Adipocyte (in vitro differentiated cells): ENCODE measurements at regions not wholly inside any gene's neighbourhood (a gene's known extent, or its start where the extent isn't known, plus 50 kb on each side); places are given as distances from the start of the nearest gene placed in this dataset.

ENCODE experiments used
- DNase-seq: peaks from one replicate; pipeline ENCODE4 v3.0.0-alpha.2; 2015; ENCODE audit warnings: low read depth
- H3K27me3 ChIP-seq: replicated peaks from 2 replicates; pipeline ENCODE4 v1.7.0; 2013; ENCODE audit warnings: mild to moderate bottlenecking, low read length, moderate library complexity; ENCODE audit not compliant: control insufficient read depth, insufficient read depth
- H3K36me3 ChIP-seq: 2 replicates; pipeline ENCODE4 v1.7.0; 2013; ENCODE audit warnings: low read length, mild to moderate bottlenecking, moderate library complexity; ENCODE audit not compliant: control insufficient read depth, insufficient read depth, severe bottlenecking
- H3K4me1 ChIP-seq: 2 replicates; pipeline ENCODE4 v1.7.0; 2013; ENCODE audit warnings: mild to moderate bottlenecking, low read length, moderate library complexity; ENCODE audit not compliant: control insufficient read depth, insufficient read depth
- H3K4me3 ChIP-seq: 2 replicates; pipeline ENCODE4 v1.7.0; 2013; ENCODE audit warnings: mild to moderate bottlenecking, low read length, moderate library complexity
- H3K9ac ChIP-seq: 2 replicates; pipeline ENCODE4 v1.7.0; 2013; ENCODE audit warnings: mild to moderate bottlenecking, low read length, moderate library complexity
- H3K9me3 ChIP-seq: 2 replicates; pipeline ENCODE4 v1.7.0; 2013; ENCODE audit warnings: mild to moderate bottlenecking, low read length, moderate library complexity; ENCODE audit not compliant: control insufficient read depth

DNA sequence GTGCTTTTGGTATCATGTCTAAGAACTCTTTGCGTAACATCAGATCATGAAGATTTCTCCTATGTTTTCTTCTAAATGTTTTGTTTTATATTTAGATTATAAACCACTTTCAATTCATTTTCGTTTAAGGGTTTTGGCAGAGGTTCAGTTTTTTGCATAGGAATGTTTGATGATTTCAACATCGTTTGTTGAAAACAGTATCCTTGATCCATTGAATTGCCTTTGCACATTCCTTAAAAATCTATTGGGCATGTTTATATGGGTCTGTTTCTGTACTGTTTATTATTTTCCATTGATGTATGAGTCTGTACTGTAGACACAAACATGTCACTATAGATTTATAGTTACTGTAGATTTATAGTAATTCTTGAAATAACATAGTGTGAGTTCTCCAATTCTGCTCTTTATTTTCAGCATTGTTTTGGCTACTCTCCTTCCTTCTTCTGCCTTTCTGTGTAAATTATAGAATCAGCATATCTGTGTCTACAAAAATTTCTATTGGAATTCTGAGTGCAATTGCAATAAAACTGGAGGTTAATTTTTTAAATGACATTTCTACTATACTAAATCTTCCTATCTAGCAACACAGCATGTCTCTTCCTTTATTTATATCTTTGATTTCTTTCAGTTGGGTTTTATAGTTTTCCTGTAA is 374.0 kb downstream of the SV2B start:
- H3K27me3 ChIP-seq, result no peaks in the 10 kb centered on the region
- DNase-seq, result peak; percentile 48
- H3K9me3 ChIP-seq, result peaks cover 4% of the 10 kb centered on the region
- no peaks in the 10 kb centered on the region for H3K36me3 ChIP-seq
- no peak overlapping the region for H3K9ac ChIP-seq
- no peaks in the 10 kb centered on the region for H3K4me1 ChIP-seq
- no peak overlapping the region for H3K4me3 ChIP-seq

DNA sequence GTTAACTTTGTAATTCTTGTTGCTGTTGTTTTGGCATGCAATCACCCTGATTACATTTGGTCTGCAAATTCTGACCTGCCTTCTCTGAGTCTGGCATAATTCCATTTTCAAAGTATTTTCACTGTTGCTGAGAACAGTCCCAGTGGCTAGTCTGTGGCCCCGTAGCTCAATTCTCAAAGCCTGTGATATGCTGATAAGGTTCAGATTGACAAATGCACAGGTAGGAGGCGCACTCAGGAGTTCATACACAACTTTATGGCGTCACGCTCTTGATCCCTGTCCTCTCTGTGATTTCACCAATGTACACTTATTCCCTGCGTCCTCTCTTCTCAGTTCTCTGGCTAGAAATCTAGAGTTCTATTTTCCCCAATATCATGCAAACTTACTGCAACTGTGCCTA is 376.6 kb upstream of the SLCO3A1 start:
- DNase-seq, result no peak
- Histone ChIP-seq H3K36me3 (no peaks in the 10 kb centered on the region), H3K27me3 (no peaks in the 10 kb centered on the region), H3K9me3 (peaks cover 4% of the 10 kb centered on the region), H3K4me1 (no peaks in the 10 kb centered on the region), H3K9ac (no peak overlapping the region), H3K4me3 (no peak overlapping the region)

DNA sequence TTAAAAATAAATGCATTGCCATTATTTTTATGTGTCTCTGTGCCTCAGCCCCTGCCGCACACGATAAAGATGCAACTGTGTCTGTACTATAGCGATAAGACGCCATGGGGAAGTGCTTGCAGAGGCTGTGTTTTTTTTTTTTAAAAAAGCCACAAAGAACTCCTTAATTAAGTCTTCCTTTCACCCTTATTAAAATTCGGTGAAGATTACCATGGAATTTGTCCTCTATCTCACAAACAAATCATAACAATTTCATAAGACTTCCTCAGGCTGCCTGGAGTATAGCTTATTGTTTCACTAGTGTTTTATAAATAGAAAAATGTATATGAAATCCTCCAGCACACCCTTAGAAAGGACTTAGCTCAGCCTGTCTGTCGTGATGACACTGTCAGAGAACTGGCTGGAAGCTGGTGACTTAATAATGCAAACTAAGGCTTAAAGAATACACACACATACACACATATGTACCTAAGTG is 374.8 kb upstream of the SLCO3A1 start:
- H3K27me3 ChIP-seq, result no peaks in the 10 kb centered on the region
- no peaks in the 10 kb centered on the region for H3K4me1 ChIP-seq
- no peak for DNase-seq
- no peaks in the 10 kb centered on the region for H3K36me3 ChIP-seq
- no peak overlapping the region for H3K4me3 ChIP-seq
- no peak overlapping the region for H3K9ac ChIP-seq
- H3K9me3 ChIP-seq, result peaks cover 4% of the 10 kb centered on the region

DNA sequence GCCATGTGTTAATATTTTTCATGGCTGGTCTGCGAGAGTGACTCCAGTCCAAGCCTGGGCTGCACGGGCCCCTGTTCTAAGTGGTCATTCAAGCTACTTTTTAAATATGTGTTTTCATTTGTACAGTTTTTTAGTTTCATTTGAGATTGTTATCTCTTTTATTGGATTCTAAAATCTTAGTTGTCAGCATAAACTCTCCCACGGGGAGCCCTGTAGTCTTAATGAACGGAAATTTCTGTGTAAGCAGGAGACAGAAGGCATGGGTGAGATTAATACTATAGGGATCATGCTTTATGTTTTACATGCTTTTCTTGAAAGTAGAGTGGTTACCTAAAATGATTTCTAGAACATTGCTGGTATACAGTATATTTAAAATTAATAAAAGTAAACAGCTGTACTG is 373.1 kb upstream of the SLCO3A1 start:
- H3K4me1 ChIP-seq, result no peaks in the 10 kb centered on the region
- no peak overlapping the region for H3K9ac ChIP-seq
- no peak overlapping the region for H3K4me3 ChIP-seq
- no peaks in the 10 kb centered on the region for H3K27me3 ChIP-seq
- DNase-seq, result no peak
- peaks cover 3% of the 10 kb centered on the region for H3K9me3 ChIP-seq
- H3K36me3 ChIP-seq, result no peaks in the 10 kb centered on the region

DNA sequence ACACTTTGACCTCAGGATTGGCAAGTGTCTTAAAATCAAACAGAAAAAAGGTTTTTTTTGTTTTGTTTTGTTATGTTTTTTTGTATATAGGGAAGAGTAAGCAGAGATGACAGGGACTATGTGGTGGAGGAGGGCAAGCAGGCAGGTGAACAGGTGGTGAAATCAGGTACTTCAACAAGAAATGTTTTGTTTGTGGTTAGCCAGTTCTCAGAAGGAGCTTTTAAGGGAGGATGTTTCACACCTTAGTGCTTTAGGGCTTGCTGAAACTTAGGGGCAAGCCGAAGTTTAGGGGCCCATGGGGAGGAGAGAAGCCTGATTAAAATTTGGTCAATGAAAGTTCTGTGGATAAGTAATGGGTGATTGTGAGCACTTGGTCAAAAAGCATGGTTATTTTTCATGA is 370.7 kb upstream of the SLCO3A1 start:
- H3K4me1 ChIP-seq, result no peaks in the 10 kb centered on the region
- H3K4me3 ChIP-seq, result no peak overlapping the region
- no peak overlapping the region for H3K9ac ChIP-seq
- no peaks in the 10 kb centered on the region for H3K36me3 ChIP-seq
- DNase-seq, result no peak
- H3K9me3 ChIP-seq, result peaks cover 3% of the 10 kb centered on the region
- no peaks in the 10 kb centered on the region for H3K27me3 ChIP-seq

DNA sequence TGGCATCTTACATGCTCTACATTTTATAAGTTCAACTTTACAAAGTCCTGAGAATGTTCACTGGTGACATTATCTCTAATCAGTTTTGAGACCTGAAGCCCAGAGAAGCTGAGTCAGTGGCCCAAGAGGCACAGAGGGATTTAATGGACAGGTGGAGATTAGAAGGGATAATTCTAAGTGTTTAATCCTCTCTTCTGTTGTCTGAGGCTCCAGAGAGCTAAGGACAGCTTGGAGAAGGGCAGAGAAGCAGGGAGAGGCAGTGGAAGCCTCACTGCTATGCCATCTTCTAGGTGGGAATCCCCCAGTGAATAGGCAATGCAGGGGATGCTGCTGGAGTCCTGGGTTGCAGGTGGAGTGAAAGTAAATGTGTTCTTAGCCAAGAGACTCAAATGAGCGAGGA is 369.4 kb upstream of the SLCO3A1 start:
- Histone ChIP-seq H3K27me3 (no peaks in the 10 kb centered on the region), H3K4me1 (no peaks in the 10 kb centered on the region), H3K9ac (no peak overlapping the region), H3K36me3 (no peaks in the 10 kb centered on the region), H3K4me3 (no peak overlapping the region), H3K9me3 (peaks cover 3% of the 10 kb centered on the region)
- DNase-seq, result no peak

DNA sequence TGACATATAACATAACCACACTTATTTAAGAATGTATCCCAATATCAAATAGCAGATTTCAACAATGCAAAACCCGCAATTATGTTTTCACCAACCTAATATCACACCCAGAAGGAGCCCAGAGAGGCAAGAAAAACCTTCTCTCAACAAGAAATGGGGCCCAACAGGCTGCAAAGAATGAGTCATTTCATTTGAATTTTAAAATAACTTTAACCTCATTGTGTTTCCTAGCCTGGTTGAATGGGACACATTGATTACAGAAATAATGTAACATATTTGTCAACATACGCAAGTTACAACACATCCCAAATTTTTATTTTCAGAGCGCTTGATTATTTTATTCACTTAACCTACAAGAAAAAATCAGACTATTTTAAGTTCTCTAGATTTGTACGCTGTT is 365.1 kb upstream of the SLCO3A1 start:
- Histone ChIP-seq H3K4me1 (no peaks in the 10 kb centered on the region), H3K27me3 (no peaks in the 10 kb centered on the region), H3K4me3 (no peak overlapping the region), H3K9ac (no peak overlapping the region), H3K36me3 (no peaks in the 10 kb centered on the region), H3K9me3 (peaks cover 3% of the 10 kb centered on the region)
- no peak for DNase-seq

DNA sequence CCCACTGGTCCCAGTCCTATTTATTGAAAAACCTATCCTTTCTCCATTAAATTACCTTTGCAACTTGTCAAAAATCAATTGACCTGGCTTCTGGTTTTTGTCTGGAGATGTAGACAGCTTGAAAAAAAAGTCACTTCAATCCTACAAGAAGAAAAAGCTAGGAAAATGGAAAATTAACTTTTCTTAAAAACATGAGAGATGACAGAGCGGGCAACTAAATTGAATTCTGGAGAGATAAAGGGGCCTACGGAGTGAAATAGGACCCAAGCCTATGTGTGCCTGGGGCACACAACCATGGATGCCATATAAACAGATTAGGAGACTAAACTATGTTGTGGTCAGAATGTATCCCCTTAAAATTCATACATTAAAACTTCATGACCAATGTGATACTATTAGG is 363.3 kb upstream of the SLCO3A1 start:
- Histone ChIP-seq H3K27me3 (no peaks in the 10 kb centered on the region), H3K36me3 (no peaks in the 10 kb centered on the region), H3K9ac (no peak overlapping the region), H3K4me3 (no peak overlapping the region), H3K9me3 (peaks cover 1% of the 10 kb centered on the region), H3K4me1 (no peaks in the 10 kb centered on the region)
- no peak for DNase-seq

DNA sequence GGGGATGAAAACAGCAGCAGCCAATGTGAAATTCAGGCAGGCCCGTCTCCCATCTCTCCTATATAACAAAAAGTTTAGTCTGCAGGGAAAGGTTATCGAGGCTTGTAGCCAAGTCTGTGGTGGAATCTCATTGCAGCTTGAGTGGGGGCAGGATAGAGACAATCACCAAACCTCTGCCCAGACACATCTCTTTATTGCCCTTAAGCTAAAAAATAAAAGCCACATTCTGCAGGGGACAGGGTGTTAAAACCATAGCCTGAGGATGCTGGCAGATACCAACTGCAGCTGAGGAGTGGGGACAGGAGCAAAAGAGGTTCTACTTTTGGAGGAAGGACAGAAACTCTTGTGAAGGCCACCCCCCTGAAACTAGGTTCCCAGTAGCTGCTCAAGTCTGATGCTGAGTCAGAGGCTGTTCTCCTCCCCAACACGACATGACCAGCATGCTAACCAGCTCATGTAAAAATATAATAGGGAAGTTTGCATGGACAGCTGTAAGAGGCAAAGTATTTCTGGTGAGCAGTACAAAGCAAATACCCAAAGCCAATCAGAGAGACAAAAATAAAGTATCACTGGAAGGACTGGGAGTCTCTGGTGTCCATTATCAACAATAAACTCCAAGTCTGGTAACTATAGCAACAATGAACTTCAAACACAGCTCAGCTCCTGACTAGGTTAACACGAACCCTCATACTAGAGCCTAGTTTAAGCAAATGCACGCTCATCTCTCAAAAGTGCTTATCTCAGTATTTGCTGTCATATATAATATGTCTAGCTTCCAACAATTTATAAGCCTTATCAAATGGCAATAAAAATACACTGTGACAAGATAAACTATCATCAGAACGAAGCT is 362.2 kb upstream of the SLCO3A1 start:
- H3K9me3 ChIP-seq, result no peaks in the 10 kb centered on the region
- no peak overlapping the region for H3K9ac ChIP-seq
- H3K4me3 ChIP-seq, result no peak overlapping the region
- H3K36me3 ChIP-seq, result no peaks in the 10 kb centered on the region
- no peaks in the 10 kb centered on the region for H3K4me1 ChIP-seq
- no peak for DNase-seq
- H3K27me3 ChIP-seq, result no peaks in the 10 kb centered on the region

DNA sequence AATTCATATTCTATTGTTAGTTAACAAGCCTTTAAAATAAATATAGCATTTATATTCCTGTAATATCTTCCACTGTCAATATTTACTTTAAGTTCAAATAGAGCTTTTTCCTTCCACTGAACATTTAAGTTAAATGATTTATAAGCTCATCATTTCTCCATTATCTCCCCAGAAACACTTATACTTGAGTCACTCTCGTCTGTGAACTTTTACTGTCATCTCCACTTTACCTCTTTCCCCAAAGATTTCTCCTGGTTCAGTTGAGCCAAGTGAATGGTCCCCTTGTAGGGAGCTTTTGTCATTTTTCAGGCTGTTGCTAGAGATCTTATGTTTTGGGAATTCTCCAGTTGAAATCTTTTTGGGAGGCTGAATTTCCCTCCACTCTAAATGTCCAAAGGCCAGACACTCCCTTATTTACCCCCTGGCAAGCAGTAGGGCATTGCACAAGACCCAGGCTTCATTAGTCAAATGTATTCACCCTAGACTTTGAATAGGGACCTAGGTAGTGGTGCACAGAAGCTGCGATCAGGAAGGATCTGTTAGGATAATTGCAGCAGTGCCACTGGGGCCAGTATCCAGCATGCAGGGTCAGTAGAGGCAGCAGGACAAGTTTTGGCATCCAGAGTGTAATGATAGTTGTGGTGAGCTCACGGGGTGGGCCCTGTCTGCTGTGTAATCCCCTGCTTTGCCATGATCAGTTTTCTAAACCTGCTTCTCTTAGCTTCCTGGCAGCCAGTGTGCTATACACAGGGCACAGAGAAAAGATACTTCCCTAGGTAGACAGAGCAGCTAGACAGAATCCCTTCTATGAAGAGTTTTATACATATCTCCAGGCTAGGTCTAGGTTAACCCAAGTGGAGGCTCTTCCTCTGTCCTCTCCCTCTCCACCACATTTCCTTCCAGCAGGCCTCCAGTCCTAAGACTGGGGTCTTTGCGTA is 356.5 kb upstream of the SLCO3A1 start:
- Histone ChIP-seq H3K9ac (no peak overlapping the region), H3K27me3 (no peaks in the 10 kb centered on the region), H3K36me3 (no peaks in the 10 kb centered on the region), H3K4me3 (no peak overlapping the region), H3K9me3 (no peaks in the 10 kb centered on the region), H3K4me1 (no peaks in the 10 kb centered on the region)
- no peak for DNase-seq
